HL-60 (cell line): ENCODE measurements at regions not wholly inside any gene's neighbourhood (a gene's known extent, or its start where the extent isn't known, plus 50 kb on each side); places are given as distances from the start of the nearest gene placed in this dataset.
"Not testable (repeated sequence)": the region's sequence is repeated elsewhere in the genome, so short reads cannot be mapped to it uniquely, and the experiment has no call there.

Source experiments
- CTCF ChIP-seq: IDR thresholded peaks from one replicate; pipeline ENCODE4 v1.5.1; 2011; ENCODE audit warnings: low read length, control low read depth, inconsistent platforms; ENCODE audit not compliant: insufficient read depth
- POLR2AphosphoS5 ChIP-seq: IDR thresholded peaks from 2 replicates; pipeline ENCODE4 v1.6.1; 2012; ENCODE audit warnings: low read depth
- REST ChIP-seq: IDR thresholded peaks from 2 replicates; pipeline ENCODE4 v1.6.1; 2012; ENCODE audit warnings: low read depth; ENCODE audit not compliant: insufficient replicate concordance
- SPI1 ChIP-seq: IDR thresholded peaks from 2 replicates; pipeline ENCODE4 v1.6.1; 2012; ENCODE audit warnings: low read depth, mild to moderate bottlenecking, borderline replicate concordance

GRCh38 chr4:4106923-4107322 is 119.8 kb downstream of the OTOP1 start:
- not testable (repeated sequence) for TF ChIP-seq CTCF, POLR2AphosphoS5, SPI1, REST
